Mammary epithelial cell (primary cell): ENCODE measurements at regions not wholly inside any gene's neighbourhood (a gene's known extent, or its start where the extent isn't known, plus 50 kb on each side); places are given as distances from the start of the nearest gene placed in this dataset.

Experiments used
- EZH2 ChIP-seq: IDR thresholded peaks from 2 replicates; pipeline ENCODE4 v1.6.1; 2012; ENCODE audit warnings: low read length, inconsistent platforms, borderline replicate concordance
- TF ChIP-seq, protein P1 (sequence below), 2 donors: IDR thresholded peaks in 1 of 2; conservative IDR thresholded peaks in 1 of 2; 2 replicates each; pipeline ENCODE4 v1.5.1; 2011 to 2012; ENCODE audit warnings: inconsistent platforms in 2 of 2, low read length in 2 of 2, mild to moderate bottlenecking in 2 of 2, control low read depth in 1 of 2, low read depth in 1 of 2; ENCODE audit not compliant: insufficient read depth in 1 of 2; ENCODE audit errors: extremely low read depth in 1 of 2

DNA sequence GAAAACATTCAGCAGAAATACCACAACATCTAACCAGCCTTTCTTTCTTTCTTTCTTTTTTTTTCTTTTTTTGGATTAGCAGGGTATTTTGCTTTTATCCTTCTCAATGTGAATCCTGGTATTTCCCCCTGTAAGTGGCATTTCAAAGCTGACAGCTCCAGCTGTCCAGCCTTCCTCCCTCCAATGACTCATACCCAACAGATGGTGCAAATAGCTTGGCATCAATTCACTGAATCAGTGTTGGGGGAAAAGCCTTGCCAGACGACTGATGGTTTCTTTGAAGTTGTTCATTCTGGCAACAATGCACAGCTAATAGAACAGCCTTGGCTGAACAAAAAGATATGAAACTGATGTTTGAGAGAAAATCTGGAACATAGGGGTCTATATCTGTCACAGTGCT lies 316.8 kb upstream of the STEAP1 start:
- no peak for TF ChIP-seq EZH2
- TF ChIP-seq, protein P1, sequence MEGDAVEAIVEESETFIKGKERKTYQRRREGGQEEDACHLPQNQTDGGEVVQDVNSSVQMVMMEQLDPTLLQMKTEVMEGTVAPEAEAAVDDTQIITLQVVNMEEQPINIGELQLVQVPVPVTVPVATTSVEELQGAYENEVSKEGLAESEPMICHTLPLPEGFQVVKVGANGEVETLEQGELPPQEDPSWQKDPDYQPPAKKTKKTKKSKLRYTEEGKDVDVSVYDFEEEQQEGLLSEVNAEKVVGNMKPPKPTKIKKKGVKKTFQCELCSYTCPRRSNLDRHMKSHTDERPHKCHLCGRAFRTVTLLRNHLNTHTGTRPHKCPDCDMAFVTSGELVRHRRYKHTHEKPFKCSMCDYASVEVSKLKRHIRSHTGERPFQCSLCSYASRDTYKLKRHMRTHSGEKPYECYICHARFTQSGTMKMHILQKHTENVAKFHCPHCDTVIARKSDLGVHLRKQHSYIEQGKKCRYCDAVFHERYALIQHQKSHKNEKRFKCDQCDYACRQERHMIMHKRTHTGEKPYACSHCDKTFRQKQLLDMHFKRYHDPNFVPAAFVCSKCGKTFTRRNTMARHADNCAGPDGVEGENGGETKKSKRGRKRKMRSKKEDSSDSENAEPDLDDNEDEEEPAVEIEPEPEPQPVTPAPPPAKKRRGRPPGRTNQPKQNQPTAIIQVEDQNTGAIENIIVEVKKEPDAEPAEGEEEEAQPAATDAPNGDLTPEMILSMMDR (conservative IDR thresholded peaks at IDR 0.05 in 1 of 2, IDR thresholded peaks at IDR 0.05 in 1 of 2; ENCODE audit: extremely low read depth in 1 of 2, insufficient read depth in 1 of 2, low read depth in 1 of 2, low read length in 2 of 2): no peak
